ENCODE measurements at regions not wholly inside any gene's neighbourhood (a gene's known extent, or its start where the extent isn't known, plus 50 kb on each side); places are given as distances from the start of the nearest gene placed in this dataset.

DNA sequence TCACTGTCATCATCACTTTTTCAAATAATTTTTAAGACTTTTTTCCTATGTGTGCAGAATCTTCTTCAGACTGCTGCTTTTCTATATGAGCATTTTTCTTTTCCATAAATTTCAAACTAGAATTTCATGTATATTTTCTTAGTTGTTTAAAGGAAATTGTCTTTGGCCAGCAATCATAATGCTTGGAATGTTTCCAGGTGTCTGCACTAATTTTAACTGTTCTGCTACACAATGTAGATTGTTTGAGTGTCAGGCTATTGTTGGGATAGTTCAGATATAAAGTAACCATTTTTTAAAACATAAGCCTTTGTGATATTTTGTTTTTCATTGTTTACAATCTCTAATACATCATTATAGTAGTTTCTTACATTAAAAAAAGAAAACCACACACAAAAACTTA, 1418.5 kb downstream of the EFNB2 start:
- no peak overlapping the region for H3K4me3 ChIP-seq (ENCODE audit: low read depth, low read length)
- TF ChIP-seq, protein P1, sequence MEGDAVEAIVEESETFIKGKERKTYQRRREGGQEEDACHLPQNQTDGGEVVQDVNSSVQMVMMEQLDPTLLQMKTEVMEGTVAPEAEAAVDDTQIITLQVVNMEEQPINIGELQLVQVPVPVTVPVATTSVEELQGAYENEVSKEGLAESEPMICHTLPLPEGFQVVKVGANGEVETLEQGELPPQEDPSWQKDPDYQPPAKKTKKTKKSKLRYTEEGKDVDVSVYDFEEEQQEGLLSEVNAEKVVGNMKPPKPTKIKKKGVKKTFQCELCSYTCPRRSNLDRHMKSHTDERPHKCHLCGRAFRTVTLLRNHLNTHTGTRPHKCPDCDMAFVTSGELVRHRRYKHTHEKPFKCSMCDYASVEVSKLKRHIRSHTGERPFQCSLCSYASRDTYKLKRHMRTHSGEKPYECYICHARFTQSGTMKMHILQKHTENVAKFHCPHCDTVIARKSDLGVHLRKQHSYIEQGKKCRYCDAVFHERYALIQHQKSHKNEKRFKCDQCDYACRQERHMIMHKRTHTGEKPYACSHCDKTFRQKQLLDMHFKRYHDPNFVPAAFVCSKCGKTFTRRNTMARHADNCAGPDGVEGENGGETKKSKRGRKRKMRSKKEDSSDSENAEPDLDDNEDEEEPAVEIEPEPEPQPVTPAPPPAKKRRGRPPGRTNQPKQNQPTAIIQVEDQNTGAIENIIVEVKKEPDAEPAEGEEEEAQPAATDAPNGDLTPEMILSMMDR (IDR thresholded peaks at IDR 0.05; ENCODE audit: low read depth, low read length), result no peak
- in situ Hi-C loops (cut with HindIII; ENCODE audit: low sequenced_read_pairs), result no loop called here
- no peak for DNase-seq (ENCODE audit: low read depth, low spot score)

DNA sequence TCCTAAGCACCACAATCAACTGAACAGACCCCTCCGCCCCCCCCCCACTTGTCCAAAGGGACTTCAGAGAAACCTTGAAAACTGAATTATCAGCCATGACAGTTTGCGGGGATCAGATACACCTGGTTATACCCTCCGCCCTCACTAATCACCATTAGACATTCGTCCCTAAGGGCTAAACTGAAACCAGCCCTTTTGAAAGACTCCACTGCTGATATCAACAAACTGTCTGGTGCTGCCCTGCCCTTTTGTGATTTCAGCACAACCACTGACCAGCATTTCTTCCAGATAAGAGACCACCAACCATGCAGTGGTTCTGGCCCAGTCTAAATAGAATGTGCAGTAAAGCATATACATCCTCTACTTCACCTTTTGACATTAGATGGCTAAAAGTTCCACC, 1422.9 kb downstream of the EFNB2 start:
- in situ Hi-C loops (cut with HindIII; ENCODE audit: low sequenced_read_pairs), result no loop called here
- DNase-seq (ENCODE audit: low read depth, low spot score), result no peak
- H3K4me3 ChIP-seq (ENCODE audit: low read depth, low read length), result no peak overlapping the region
- TF ChIP-seq, protein P1 (IDR thresholded peaks at IDR 0.05; ENCODE audit: low read depth, low read length), result no peak

DNA sequence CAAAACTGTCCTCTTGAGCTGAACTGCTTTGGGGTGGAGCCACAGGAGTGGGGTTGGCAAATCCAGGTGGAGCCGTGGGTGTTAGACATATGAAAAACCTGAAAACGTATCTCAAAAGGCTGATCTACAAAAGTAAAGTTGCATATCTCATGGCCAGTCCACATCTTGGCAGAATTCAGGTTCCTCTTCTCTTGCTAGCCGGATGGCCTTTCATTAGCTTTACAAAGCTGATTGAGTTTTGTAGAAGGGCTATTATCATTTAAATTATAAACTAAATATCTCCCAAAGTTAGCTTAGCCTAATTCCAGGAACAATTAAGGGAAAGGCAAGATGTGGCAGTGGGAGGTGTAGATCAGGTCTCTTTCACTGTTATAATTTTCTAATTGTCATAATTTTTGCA, 1427.7 kb downstream of the EFNB2 start:
- TF ChIP-seq, protein P1 (IDR thresholded peaks at IDR 0.05; ENCODE audit: low read depth, low read length), result no peak
- DNase-seq (ENCODE audit: low read depth, low spot score), result no peak
- in situ Hi-C loops (cut with HindIII; ENCODE audit: low sequenced_read_pairs), result no loop called here
- no peak overlapping the region for H3K4me3 ChIP-seq (ENCODE audit: low read depth, low read length)

DNA sequence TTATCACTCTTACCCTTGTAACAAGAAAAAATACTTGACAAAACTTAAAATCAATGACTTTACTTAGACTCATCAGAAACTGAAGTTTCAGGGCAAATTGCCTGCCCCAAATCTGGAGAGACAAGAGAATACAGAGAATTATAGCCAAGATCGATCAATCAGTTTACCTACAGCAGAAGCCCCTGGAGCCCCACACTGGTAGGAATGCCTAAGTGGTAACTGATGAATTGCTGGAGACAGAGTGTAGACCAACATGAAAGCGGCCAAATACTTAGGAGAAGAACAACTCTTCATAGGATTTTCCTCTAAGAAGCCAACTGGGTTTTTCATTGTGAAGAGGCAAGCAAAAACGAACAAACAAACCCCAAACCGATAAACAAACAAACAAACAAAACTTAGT, 1430.0 kb downstream of the EFNB2 start:
- in situ Hi-C loops (cut with HindIII; ENCODE audit: low sequenced_read_pairs), result no loop called here
- TF ChIP-seq, protein P1 (IDR thresholded peaks at IDR 0.05; ENCODE audit: low read depth, low read length), result no peak
- H3K4me3 ChIP-seq (ENCODE audit: low read depth, low read length), result no peak overlapping the region
- no peak for DNase-seq (ENCODE audit: low read depth, low spot score)

DNA sequence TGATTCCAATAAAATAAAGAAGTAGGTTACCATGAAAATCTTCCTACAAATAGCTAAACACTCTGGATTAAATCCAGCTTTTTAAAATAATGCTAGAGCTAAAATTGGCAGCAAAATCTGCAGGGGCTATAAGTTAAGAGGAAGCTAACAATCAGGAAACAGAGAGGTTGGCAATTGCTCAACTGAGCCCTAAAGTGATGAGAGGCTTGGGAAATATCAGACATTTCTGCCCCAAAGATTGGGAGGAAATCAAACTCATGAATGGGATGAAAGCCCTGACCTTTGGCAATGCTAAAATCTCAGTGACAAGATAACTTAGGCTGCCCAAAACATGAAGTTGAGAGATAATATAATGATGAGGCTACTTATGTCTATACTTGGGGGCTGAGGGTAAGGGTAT, 1437.9 kb downstream of the EFNB2 start:
- TF ChIP-seq, protein P1 (IDR thresholded peaks at IDR 0.05; ENCODE audit: low read depth, low read length), result no peak
- H3K4me3 ChIP-seq (ENCODE audit: low read depth, low read length), result no peak overlapping the region
- in situ Hi-C loops (cut with HindIII; ENCODE audit: low sequenced_read_pairs), result no loop called here
- DNase-seq (ENCODE audit: low read depth, low spot score), result no peak

DNA sequence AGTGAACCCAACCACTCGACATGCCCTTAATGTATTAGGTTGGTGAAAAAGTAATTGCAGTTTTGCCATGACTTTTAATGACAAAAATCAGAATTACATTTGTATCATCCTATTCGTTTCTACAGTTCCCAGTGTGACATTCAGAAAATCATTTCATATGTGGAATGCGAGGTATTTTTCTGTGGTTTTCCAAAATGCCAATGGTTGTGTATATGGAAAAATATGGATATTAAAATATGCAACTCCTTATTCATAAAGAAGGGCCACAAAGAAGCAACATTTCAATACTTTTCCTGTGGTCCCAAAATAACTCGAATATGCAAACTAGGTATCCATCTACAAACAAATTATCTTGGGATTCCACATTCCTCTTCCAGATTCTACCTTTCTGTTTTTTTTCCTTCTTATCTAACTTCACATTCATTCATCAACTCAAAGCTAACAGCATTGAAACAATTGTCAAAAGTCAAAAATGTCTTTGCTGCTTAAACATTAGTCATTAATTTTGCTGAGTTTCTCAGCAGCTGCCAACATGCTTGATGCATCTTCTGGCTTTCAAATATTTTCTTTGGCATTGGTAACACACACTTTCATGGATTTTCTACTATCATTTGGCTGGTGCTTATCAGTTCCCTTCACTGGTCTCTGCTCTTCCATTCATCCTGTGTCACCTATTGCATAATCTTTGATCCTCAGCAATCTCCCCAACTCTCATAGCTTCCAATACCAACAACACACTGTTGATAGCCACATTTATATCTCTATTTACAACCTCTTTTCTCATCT, 1445.4 kb downstream of the EFNB2 start:
- in situ Hi-C loops (cut with HindIII; ENCODE audit: low sequenced_read_pairs), result no loop called here
- H3K4me3 ChIP-seq (ENCODE audit: low read depth, low read length), result no peak overlapping the region
- no peak for DNase-seq (ENCODE audit: low read depth, low spot score)
- TF ChIP-seq, protein P1 (IDR thresholded peaks at IDR 0.05; ENCODE audit: low read depth, low read length), result no peak

All from astrocyte of the spinal cord (primary cell).